Psoas muscle (tissue), 7 donors: ENCODE measurements at regions not wholly inside any gene's neighbourhood (a gene's known extent, or its start where the extent isn't known, plus 50 kb on each side); places are given as distances from the start of the nearest gene placed in this dataset.
"Not testable (repeated sequence)": the region's sequence is repeated elsewhere in the genome, so short reads cannot be mapped to it uniquely, and the experiment has no call there.

Experiments used
- ATAC-seq, 4 donors: fragments of 200-7000 bp; cut with Tn5 transposase; one replicate each; pipeline ENCODE4 v1.9.1; 2020; ENCODE audit warnings: moderate library complexity in 3 of 4, mild to moderate bottlenecking in 2 of 4
- DNase-seq, 2 donors: peaks; one replicate each; pipeline ENCODE4 v3.0.0-alpha.2; 2020
- H3K27ac ChIP-seq: fragments of 200-600 bp; one replicate; pipeline ENCODE4 v1.8.0; 2022
- H3K27me3 ChIP-seq, 3 donors: fragments of 200-600 bp in 1 of 3; one replicate each; pipeline versions ENCODE4 v1.6.1 to v1.8.0; 2013 to 2022; ENCODE audit warnings: low read length in 2 of 3, mild to moderate bottlenecking in 2 of 3, moderate library complexity in 1 of 3; ENCODE audit not compliant: insufficient read depth in 3 of 3
- H3K36me3 ChIP-seq, 2 donors: fragments of 200-600 bp in 1 of 2; one replicate each; pipeline versions ENCODE4 v1.6.1 to v1.8.0; 2013 to 2022; ENCODE audit warnings: low read depth in 1 of 2, mild to moderate bottlenecking in 1 of 2, moderate library complexity in 1 of 2; ENCODE audit not compliant: insufficient read depth in 1 of 2
- H3K4me1 ChIP-seq: fragments of 200-600 bp; one replicate; pipeline ENCODE4 v1.8.0; 2022
- H3K4me3 ChIP-seq: fragments of 200-600 bp; one replicate; pipeline ENCODE4 v1.8.0; 2022; ENCODE audit warnings: mild to moderate bottlenecking
- H3K9me3 ChIP-seq: fragments of 200-600 bp; one replicate; pipeline ENCODE4 v1.8.0; 2022
- WGBS, 3 donors: extraction: QIAGEN DNeasy Blood & Tissue Kit; methylation state at CpG; one replicate each; pipeline versions ENCODE4 v1.1.6 to v1.1.7; 2013; 5-methylcytosine and 5-hydroxymethylcytosine counted together
- intact Hi-C, 2 donors: fragments of 100-400 bp; cut with DNase I; formaldehyde crosslinking; loops; one replicate each; pipeline versions ENCODE4 v1.11.0 to v1.14.2; 2022
- donor health status: healthy with polysubstance abuse.
- donor health status: DM: no; HTN: no; CAD: no; lungs with moderate emphysema.
- donor health status: Bipolar disorder and iron deficiency.
- donor health status: healthy.
- donor health status: DM: yes; HTN: yes; CAD: no.
- donor health status: DM: no; HTN: no; CAD: no.
- donor health status: DM: yes; HTN: yes; CAD: no.

DNA sequence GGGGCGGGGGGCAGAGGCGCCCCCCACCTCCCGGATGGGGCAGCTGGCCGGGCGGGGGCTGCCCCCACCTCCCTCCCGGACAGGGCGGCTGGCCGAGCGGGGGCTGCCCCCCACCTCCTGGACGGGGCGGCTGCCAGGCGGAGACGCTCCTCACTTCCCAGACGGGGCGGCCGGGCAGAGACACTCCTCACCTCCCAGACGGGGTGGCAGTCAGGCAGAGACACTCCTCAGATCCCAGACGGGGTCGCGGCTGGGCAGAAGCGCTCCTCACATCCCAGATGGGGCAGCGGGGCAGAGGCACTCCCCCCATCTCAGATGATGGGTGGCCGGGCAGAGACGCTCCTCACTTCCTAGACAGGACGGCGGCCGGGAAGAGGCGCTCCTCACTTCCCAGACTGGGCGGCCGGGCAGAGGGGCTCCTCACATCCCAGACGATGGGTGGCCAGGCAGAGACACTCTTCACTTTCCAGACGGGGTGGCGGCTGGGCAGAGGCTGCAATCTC, 240.1 kb downstream of the NPIPA7 start:
- ATAC-seq, intact Hi-C loops: not testable (repeated sequence)

GRCh38 chr16:16624367-16624766, 245.4 kb downstream of the NPIPA7 start:
- H3K36me3 ChIP-seq, H3K9me3 ChIP-seq, DNase-seq, H3K4me1 ChIP-seq, H3K4me3 ChIP-seq, H3K27me3 ChIP-seq, ATAC-seq, intact Hi-C loops, H3K27ac ChIP-seq: not testable (repeated sequence)
- WGBS, 3 donors: 46 to 68% (median 51%) methylated on average over 1 of the region's 3 CpGs

More for the DNA sequence above, 240.1 kb downstream of the NPIPA7 start:
- H3K36me3 ChIP-seq, H3K4me3 ChIP-seq, H3K27me3 ChIP-seq, DNase-seq, H3K4me1 ChIP-seq, H3K27ac ChIP-seq, H3K9me3 ChIP-seq: not testable (repeated sequence)
- 93 to 100% (median 97%) methylated on average over 5 to 33 of the region's 33 CpGs for WGBS, 3 donors

DNA sequence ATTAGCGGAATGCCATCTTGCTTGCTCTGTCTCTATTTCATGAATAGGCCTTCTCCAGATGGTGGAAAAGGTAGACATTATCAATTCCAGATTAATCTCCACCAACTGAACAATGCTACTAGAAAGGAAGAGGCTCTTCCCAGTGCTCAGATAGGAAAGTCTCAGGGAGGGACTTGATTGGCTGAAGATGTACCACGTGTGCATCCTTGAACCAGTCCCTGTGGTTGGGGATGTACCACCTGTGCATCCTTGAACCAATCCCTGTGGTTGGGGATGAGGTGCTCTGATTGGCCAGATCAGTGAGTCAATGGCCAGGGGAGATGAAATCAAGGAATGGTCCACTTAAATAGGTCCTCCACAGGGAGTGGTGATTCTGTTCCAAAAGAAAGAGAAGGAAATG, 246.2 kb downstream of the NPIPA7 start:
- H3K9me3 ChIP-seq, DNase-seq, H3K27ac ChIP-seq, intact Hi-C loops, H3K4me1 ChIP-seq, H3K4me3 ChIP-seq, H3K36me3 ChIP-seq, ATAC-seq, H3K27me3 ChIP-seq: not testable (repeated sequence)
- WGBS, 3 donors: 74 to 76% (median 75%) methylated on average over 1 of the region's 2 CpGs

- H3K36me3 ChIP-seq, ATAC-seq, DNase-seq, H3K4me3 ChIP-seq, H3K27ac ChIP-seq, H3K27me3 ChIP-seq, H3K9me3 ChIP-seq, H3K4me1 ChIP-seq, intact Hi-C loops: not testable (repeated sequence)
- WGBS, 3 donors: 77 to 81% (median 78%) methylated on average over 6 of the region's 6 CpGs
Measured at GRCh38 chr16:16627865-16628264, 248.9 kb downstream of the NPIPA7 start.

- H3K9me3 ChIP-seq, H3K27me3 ChIP-seq, H3K4me1 ChIP-seq, ATAC-seq, H3K36me3 ChIP-seq, H3K4me3 ChIP-seq, H3K27ac ChIP-seq, DNase-seq, intact Hi-C loops: not testable (repeated sequence)
- WGBS, 3 donors: 22 to 31% (median 23%) methylated on average over 6 to 7 of the region's 7 CpGs
Measured at GRCh38 chr16:16638231-16638630, 259.3 kb downstream of the NPIPA7 start.

- 37 to 59% (median 51%) methylated on average over 2 to 3 of the region's 3 CpGs for WGBS, 3 donors
- H3K27me3 ChIP-seq, H3K4me3 ChIP-seq, H3K9me3 ChIP-seq, intact Hi-C loops, H3K4me1 ChIP-seq, DNase-seq, H3K27ac ChIP-seq, H3K36me3 ChIP-seq: not testable (repeated sequence)
- peak in 3 of 4 donors; percentile 53 to 69 (median 59) for ATAC-seq
Measured at GRCh38 chr16:16638714-16639113, 259.8 kb downstream of the NPIPA7 start.

- ATAC-seq, H3K4me3 ChIP-seq, H3K9me3 ChIP-seq, intact Hi-C loops, H3K36me3 ChIP-seq, H3K27ac ChIP-seq, H3K27me3 ChIP-seq, DNase-seq, H3K4me1 ChIP-seq: not testable (repeated sequence)
- 46 to 69% (median 59%) methylated on average over 1 of the region's 1 CpG for WGBS, 3 donors
Measured at GRCh38 chr16:16643828-16644227, 264.9 kb downstream of the NPIPA7 start.

DNA sequence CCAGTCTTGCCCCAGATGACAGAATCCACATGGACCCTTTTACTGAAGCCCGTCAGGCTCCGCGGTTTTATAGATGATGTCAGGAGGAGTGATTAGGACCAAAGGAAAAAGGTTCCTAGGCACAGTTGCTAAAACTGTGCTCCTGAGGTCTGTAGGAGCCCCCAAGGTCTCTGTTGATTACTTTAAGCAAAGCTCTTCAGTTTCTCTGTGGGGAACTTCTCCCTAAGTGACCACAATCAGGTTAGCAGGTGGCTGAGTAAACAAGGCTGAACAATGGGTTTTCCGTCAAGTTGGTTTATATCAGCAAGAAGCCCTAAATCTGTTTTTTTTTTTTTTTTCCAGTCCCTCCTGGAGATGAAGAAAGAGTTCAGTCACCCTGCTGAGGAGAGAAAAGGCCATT, 269.1 kb downstream of the NPIPA7 start:
- H3K27me3 ChIP-seq, ATAC-seq, H3K36me3 ChIP-seq, H3K4me3 ChIP-seq, H3K27ac ChIP-seq, intact Hi-C loops, H3K9me3 ChIP-seq, H3K4me1 ChIP-seq, DNase-seq: not testable (repeated sequence)
- whole genome bisulfite sequencing, 3 donors: 58% methylated on average over 1 of the region's 4 CpGs; no CpG with 5 or more reads in 2 of the 3 donors

- no CpG with 5 or more reads among the region's 3 CpGs for WGBS, 3 donors
- intact Hi-C loops, H3K4me3 ChIP-seq, ATAC-seq, H3K9me3 ChIP-seq, H3K4me1 ChIP-seq, H3K36me3 ChIP-seq, DNase-seq, H3K27me3 ChIP-seq, H3K27ac ChIP-seq: not testable (repeated sequence)
Measured at GRCh38 chr16:16672180-16672812, 293.4 kb downstream of the NPIPA7 start.

DNA sequence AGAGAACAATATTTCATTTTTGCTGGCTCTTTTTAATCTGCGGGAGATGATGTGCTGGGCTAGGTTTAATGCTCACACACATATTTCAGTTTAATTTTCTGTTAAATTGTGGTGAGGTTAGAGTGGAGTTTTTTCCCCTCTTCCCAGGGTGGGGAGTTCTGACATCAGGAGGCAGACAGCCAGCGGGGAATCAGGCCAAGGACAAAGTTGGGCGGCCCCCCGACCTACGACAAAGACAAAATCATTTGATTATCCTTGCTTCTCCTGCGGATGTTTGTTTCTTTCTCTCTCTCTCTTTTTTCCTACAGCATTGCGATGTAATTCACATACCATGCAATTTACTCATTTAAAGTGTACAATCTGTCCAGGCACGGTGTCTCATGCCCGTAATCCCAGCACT, 295.9 kb downstream of the NPIPA7 start:
- H3K36me3 ChIP-seq, H3K27me3 ChIP-seq, H3K4me3 ChIP-seq, H3K4me1 ChIP-seq, DNase-seq, H3K27ac ChIP-seq, intact Hi-C loops, H3K9me3 ChIP-seq, ATAC-seq: not testable (repeated sequence)
- 10 to 47% (median 38%) methylated on average over 3 to 5 of the region's 9 CpGs for WGBS, 3 donors

DNA sequence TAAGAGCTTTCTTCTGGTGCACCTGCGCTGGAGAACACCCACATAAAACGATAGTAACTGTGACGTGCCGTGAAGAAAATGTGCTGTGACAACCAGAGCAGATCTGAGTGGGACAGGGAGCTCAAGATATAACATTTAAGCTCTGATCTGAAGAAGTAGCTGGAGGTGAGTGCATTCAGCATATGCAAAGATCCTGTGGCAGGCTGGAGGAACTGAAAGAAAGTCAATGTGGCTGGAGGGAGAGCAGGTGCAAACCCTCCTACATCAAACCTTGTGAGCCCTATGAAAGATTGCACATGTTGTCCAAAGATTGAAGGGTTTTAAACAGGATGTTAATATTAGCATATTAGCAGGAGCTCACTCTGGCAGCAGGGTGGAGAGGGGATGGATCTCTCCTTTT, 342.9 kb downstream of the NPIPA7 start:
- H3K9me3 ChIP-seq, ATAC-seq, H3K4me1 ChIP-seq, DNase-seq, H3K36me3 ChIP-seq, H3K27me3 ChIP-seq, H3K4me3 ChIP-seq, intact Hi-C loops, H3K27ac ChIP-seq: not testable (repeated sequence)
- WGBS, 3 donors: no CpG with 5 or more reads among the region's 4 CpGs

DNA sequence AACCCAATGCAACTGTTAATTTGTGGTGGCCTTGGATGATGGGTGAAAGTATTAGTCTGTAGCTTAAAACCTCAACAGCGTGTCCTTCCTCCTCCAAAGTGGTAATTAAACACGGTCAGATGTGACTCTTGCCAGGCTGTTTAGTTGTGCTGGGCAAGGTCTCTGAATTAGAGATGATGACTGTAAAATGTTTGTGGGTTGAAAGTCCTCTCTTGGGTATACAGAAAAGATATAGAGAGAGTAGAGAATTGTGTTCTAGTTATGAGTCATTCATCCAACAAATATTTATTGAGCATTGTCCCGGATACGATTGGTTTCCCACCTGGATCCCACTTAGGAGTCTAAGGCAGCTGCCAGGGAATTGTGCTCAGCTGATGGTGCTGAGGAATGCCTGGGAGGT, 343.7 kb downstream of the NPIPA7 start:
- H3K27me3 ChIP-seq, ATAC-seq, H3K36me3 ChIP-seq, DNase-seq, H3K27ac ChIP-seq, H3K4me3 ChIP-seq, intact Hi-C loops, H3K9me3 ChIP-seq, H3K4me1 ChIP-seq: not testable (repeated sequence)
- WGBS, 3 donors: 58 to 76% (median 67%) methylated on average over 1 to 2 of the region's 4 CpGs
